DND-41 (cell line): ENCODE measurements at regions not wholly inside any gene's neighbourhood (a gene's known extent, or its start where the extent isn't known, plus 50 kb on each side); places are given as distances from the start of the nearest gene placed in this dataset.
"Not testable (repeated sequence)": the region's sequence is repeated elsewhere in the genome, so short reads cannot be mapped to it uniquely, and the experiment has no call there.

Experiments
- ATAC-seq: fragments of 200-7000 bp; cut with Tn5 transposase; 3 replicates; pipeline ENCODE4 v1.9.1; 2021; ENCODE audit warnings: low read depth; ENCODE audit not compliant: insufficient read depth
- DNase-seq: peaks from one replicate; pipeline ENCODE4 v3.0.0-alpha.2; 2020
- H2AFZ ChIP-seq: 2 replicates; pipeline ENCODE4 v1.6.0; 2012; ENCODE audit warnings: low read depth, low read length
- H3K27ac ChIP-seq: 2 replicates; pipeline ENCODE4 v1.5.1; 2012; ENCODE audit warnings: low read length, inconsistent platforms
- H3K27me3 ChIP-seq: fragments of 200-600 bp; sonication (generic); 2 replicates; pipeline ENCODE4 v1.6.0; 2012; ENCODE audit warnings: low read length, mild to moderate bottlenecking, inconsistent platforms; ENCODE audit not compliant: insufficient read depth, poor library complexity
- H3K36me3 ChIP-seq: 2 replicates; pipeline ENCODE4 v1.5.1; 2012; ENCODE audit warnings: low read length, inconsistent platforms; ENCODE audit not compliant: insufficient read depth
- H3K4me1 ChIP-seq: 2 replicates; pipeline ENCODE4 v1.5.1; 2012; ENCODE audit warnings: mild to moderate bottlenecking, low read length; ENCODE audit not compliant: insufficient read depth
- H3K4me2 ChIP-seq: 2 replicates; pipeline ENCODE4 v1.6.0; 2012; ENCODE audit warnings: mild to moderate bottlenecking, moderate library complexity, low read length, inconsistent platforms; ENCODE audit not compliant: insufficient read depth
- H3K4me3 ChIP-seq, 2 experiments: fragments of 200-600 bp in 1 of 2; shearing (Covaris generic) in 1 of 2; 2 replicates each; pipeline ENCODE4 v1.5.1; 2012 to 2016; ENCODE audit warnings: inconsistent platforms in 2 of 2, low read length in 2 of 2, mild to moderate bottlenecking in 2 of 2, low read depth in 1 of 2, moderate library complexity in 1 of 2
- H3K79me2 ChIP-seq: 2 replicates; pipeline ENCODE4 v1.6.0; 2012; ENCODE audit warnings: low read length, inconsistent platforms; ENCODE audit not compliant: insufficient read depth
- H3K9ac ChIP-seq: 2 replicates; pipeline ENCODE4 v1.6.0; 2012; ENCODE audit warnings: low read depth, mild to moderate bottlenecking, inconsistent platforms, low read length, moderate library complexity
- H3K9me3 ChIP-seq: 2 replicates; pipeline ENCODE4 v1.5.1; 2012; ENCODE audit warnings: low read length, moderate library complexity, mild to moderate bottlenecking, inconsistent platforms; ENCODE audit not compliant: insufficient read depth, severe bottlenecking
- H4K20me1 ChIP-seq: 2 replicates; pipeline ENCODE4 v1.6.0; 2012; ENCODE audit warnings: low read length; ENCODE audit not compliant: insufficient read depth
- CTCF ChIP-seq: IDR thresholded peaks from 2 replicates; pipeline ENCODE4 v1.5.1; 2012; ENCODE audit warnings: borderline replicate concordance, low read length, moderate library complexity, mild to moderate bottlenecking; ENCODE audit not compliant: poor library complexity, severe bottlenecking; ENCODE audit errors: extremely low read depth
- EZH2 ChIP-seq: IDR thresholded peaks from 3 replicates; pipeline ENCODE4 v1.6.1; 2012; ENCODE audit warnings: borderline replicate concordance, low read depth, mild to moderate bottlenecking, moderate library complexity, low read length, inconsistent platforms; ENCODE audit not compliant: severe bottlenecking

DNA sequence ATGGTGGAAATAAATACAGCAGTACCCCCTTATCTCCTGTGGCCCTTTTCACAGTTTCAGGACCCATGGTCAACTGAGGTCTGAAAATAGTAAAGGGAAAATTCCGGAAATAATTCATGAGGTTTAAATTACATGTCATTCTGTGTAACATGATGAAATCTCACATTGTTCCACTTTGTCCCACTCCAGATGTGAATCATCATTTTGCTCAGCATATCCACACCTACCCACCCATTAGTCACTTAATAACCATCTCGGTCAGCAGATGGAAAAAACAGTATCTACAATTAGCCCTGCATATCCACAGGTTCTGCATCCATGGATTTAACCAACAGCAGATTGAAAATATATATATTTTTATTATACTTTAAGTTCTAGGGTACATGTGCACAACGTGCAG lies 86.9 kb upstream of the GORAB start:
- Histone ChIP-seq H3K4me2 (no peak overlapping the region), H3K4me3 (no peak overlapping the region), H3K27ac (no peak overlapping the region), H4K20me1 (no peaks in the 10 kb centered on the region), H2AFZ (no peak overlapping the region), H3K36me3 (no peaks in the 10 kb centered on the region), H3K27me3 (no peaks in the 10 kb centered on the region), H3K9ac (no peak overlapping the region), H3K9me3 (no peaks in the 10 kb centered on the region), H3K4me1 (no peaks in the 10 kb centered on the region), H3K79me2 (no peaks in the 10 kb centered on the region)
- ATAC-seq (no peak), DNase-seq (no peak)
- no peak for TF ChIP-seq EZH2
- TF ChIP-seq CTCF = no peak

- Histone ChIP-seq H3K9ac (no peak overlapping the region), H4K20me1 (no peaks in the 10 kb centered on the region), H2AFZ (no peak overlapping the region), H3K4me3 (no peak overlapping the region), H3K27me3 (no peaks in the 10 kb centered on the region), H3K4me2 (no peak overlapping the region), H3K27ac (no peak overlapping the region), H3K4me1 (no peaks in the 10 kb centered on the region), H3K36me3 (no peaks in the 10 kb centered on the region), H3K9me3 (no peaks in the 10 kb centered on the region), H3K79me2 (no peaks in the 10 kb centered on the region)
- no peak for ATAC-seq
- TF ChIP-seq CTCF (no peak), EZH2 (no peak)
- no peak for DNase-seq
These were observed 83.3 kb upstream of the GORAB start for GRCh38 chr1:170448661-170449158.

DNA sequence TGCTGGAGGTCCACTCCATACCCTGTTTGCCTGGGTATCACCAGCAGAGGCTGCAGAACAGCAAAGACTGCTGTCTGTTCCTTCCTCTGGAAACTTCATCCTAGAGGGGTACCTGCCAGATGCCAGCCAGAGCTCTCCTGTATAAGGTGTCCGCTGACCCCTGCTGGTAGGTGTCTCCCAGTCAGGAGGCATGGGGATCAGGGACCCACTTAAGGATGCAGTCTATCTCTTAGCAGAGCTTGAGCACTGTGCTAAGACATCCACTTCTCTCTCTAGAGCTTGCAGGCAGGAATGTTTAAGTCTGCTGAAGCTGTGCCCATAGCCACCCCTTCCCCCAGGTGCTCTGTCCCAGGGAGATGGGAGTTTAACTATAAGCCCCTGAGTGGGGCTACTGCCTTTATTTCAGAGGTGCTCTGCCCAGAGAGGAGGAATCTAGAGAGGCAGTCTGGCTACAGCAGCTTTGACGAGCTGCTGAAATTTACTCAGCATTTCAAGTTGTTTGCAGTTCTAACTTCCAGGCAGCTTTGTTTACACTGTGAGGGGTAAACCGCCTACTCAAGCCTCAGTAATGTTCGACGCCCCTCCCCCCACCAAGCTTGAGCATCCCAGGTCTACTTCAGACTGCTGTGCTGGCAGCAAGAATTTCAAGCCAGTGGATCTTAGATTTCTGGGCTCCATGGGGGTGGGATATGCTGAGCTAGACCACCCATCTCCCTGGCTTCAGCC lies 74.5 kb upstream of the GORAB start:
- not testable (repeated sequence) for H3K4me3 ChIP-seq, H3K4me2 ChIP-seq, H2AFZ ChIP-seq, H3K36me3 ChIP-seq, H3K27me3 ChIP-seq, H3K27ac ChIP-seq, H4K20me1 ChIP-seq, H3K79me2 ChIP-seq, H3K9ac ChIP-seq, H3K9me3 ChIP-seq, ATAC-seq
- H3K4me1 ChIP-seq = peaks cover 18% of the 10 kb centered on the region
- DNase-seq = peak; percentile 38
- TF ChIP-seq CTCF = peak; percentile 37

GRCh38 chr1:170460001-170460400 lies 72.0 kb upstream of the GORAB start:
- H3K4me3 ChIP-seq = no peak overlapping the region
- no peak for TF ChIP-seq CTCF
- TF ChIP-seq EZH2 = no peak

More at GRCh38 chr1:170460001-170460400, 72.0 kb upstream of the GORAB start:
- H3K9me3 ChIP-seq = peaks cover 11% of the 10 kb centered on the region
- H3K4me1 ChIP-seq = peaks cover 18% of the 10 kb centered on the region
- no peaks in the 10 kb centered on the region for H3K36me3 ChIP-seq
- H3K27ac ChIP-seq = no peak overlapping the region
- no peak overlapping the region for H3K9ac ChIP-seq
- H3K4me2 ChIP-seq = no peak overlapping the region
- DNase-seq (no peak), ATAC-seq (no peak)
- H3K27me3 ChIP-seq = no peaks in the 10 kb centered on the region
- no peaks in the 10 kb centered on the region for H3K79me2 ChIP-seq
- H4K20me1 ChIP-seq = no peaks in the 10 kb centered on the region
- H2AFZ ChIP-seq = no peak overlapping the region
